Activated CD4-positive, alpha-beta T cell treated with anti-CD3 and anti-CD28 coated beads, Interleukin-10, Interleukin-2, amounts not matched to agents 100 ng/mL and 50 ng/mL, durations not matched to agents 16 hours and 8 hours (primary cell): ENCODE measurements at regions not wholly inside any gene's neighbourhood (a gene's known extent, or its start where the extent isn't known, plus 50 kb on each side); places are given as distances from the start of the nearest gene placed in this dataset.

Experiments
- DNase-seq: peaks from one replicate; pipeline ENCODE4 v3.0.0-alpha.2; 2020

DNA sequence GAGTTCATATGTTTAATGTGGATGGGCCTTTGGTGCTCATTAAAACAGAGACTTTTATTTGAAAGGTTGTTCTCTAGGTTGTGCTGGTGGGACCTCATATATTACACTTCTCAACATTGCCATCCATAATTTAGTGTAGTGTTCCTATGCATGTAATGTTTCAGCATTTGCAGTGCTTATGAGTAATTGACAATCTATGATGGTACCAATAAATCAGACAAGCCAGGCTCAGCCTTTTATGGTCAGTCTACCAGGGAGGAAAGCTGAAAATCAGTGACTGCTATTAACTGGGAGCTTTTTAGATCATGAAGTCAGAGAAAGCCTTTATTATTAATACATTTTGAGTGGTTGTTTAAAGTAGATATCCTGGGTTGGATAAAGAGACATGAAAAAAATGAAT, 120.1 kb upstream of the SLC28A3 start:
- no peak for DNase-seq

GRCh38 chr9:84463272-84463671, 122.7 kb upstream of the SLC28A3 start:
- no peak for DNase-seq

- DNase-seq: no peak
Observed at GRCh38 chr9:84466580-84467285, 126.2 kb upstream of the SLC28A3 start.

GRCh38 chr9:84471816-84472215, 131.3 kb upstream of the SLC28A3 start:
- no peak for DNase-seq

DNA sequence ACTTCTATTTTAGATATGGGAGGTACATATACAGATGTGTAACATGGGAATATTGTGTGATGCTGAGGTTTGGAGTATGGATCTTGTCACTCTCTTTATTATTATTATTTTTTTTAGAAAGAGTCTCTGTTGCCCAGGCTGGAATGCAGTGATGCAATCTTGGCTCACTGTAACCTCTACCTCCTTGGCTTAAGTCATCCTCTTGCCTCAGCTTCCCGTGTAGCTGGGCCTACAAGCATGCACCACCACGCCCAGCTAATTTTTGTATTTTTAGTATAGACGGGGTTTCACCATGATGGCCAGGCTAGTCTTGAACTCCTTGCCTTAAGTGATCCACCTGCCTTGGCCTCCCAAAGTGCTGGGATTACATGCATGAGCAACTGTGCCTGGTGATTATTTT, 138.4 kb upstream of the SLC28A3 start:
- no peak for DNase-seq

DNA sequence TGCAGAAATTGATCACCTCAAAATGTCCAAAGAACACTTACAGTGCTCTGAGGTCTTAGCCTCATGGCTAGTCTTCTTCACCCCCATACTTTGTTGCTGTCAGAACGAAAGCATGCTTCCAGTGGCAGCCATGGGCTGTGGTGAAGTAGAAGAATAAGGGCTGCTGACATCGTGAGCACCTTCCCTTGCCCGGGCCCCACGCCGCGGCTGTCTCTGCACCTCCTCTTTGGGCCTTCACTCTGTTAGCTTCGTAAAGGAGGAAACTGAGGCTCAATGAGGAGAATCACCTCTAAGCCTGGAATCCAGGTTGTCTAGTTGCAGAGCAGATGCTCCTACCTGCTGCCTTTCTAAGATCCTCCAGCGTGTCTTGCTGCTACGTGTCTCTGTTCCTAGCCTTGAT, 139.5 kb upstream of the SLC28A3 start:
- DNase-seq: no peak

- DNase-seq: no peak
Observed at GRCh38 chr9:84481231-84481630, 140.7 kb upstream of the SLC28A3 start.

DNA sequence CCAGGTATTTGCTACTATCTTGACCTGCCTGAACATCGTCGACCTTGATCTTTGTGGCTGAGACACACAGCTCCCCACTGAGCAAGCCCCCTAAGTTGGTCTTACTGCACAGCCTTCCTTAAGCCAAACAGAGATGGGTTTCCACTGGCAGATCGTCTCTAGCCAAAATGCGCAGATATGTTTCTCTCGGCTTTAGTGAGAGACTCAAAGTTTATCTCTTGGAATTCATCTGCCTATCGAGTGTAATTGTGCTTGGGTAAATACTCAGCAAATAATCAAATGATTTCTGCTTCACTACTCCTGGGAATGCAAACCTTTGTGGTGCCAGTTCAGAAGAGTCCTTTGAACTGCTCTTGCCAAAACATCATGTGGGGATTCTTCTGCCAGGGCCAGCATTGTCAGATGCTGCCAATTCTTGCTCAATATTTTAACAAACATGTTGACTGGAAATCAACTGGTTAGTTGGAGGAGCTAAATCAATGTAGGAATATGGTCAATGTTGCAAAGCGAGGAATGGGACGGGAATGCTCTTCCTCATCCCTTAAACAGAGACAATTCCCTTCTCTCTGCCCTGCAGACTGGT, 141.2 kb upstream of the SLC28A3 start:
- DNase-seq: no peak

DNA sequence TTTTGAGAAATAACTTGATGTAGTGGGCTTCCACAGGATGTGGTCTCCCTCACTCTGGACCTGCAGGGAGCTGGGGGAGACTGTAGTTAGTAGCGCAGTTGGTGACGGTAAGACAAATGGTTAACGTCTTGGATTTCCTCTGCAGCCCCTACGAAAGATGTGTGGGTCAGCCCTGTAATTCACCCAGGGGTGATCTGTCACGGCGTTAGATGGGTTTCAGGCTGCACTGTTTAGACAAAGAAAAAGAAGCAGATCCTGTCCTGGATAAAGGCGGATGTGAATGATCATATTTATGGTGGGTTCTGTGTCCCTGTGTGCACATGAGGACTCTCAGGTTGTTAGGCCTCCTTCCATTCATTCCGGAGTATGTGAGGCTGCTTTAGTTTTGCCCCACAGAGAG, 142.0 kb upstream of the SLC28A3 start:
- DNase-seq: no peak

DNA sequence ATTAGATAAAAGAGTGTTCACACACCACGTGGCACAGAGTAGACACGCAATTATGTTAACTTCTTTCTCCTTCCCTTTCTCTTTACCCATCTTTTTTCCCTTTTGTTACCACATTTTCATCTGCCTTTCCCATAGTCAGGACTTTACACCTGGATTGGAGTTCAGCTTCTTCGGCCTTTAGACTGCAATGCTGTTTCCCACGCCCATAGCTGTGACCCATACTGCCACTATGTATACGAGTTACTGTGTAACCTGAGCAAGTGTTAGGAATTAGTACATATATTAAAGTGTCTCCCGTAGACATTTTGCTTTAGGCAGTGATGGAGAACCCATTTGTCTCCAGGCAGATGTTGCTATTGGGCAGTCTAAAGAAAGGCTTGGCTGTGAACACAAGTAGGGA, 143.6 kb upstream of the SLC28A3 start:
- DNase-seq: no peak

- DNase-seq: no peak
Observed at GRCh38 chr9:84485539-84485938, 145.0 kb upstream of the SLC28A3 start.

DNA sequence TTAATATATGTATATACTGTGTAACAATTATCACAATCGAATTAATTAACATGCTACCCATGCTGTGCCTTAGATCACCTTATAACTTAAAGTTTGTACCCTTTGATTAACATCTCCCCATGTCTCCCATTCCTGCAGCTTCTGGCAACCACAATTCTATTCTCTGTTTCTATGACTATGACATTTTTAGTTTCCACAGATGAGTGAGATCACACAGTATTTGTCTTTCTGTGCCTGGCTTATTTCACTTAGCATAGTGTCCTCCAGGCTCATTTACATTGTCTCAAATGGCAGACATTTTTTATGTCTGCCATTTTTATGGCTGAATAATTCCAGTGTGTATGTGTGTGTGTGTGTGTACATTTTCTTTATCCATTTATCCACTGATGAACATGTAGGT, 146.1 kb upstream of the SLC28A3 start:
- DNase-seq: no peak

GRCh38 chr9:84490206-84490841, 149.8 kb upstream of the SLC28A3 start:
- no peak for DNase-seq

DNA sequence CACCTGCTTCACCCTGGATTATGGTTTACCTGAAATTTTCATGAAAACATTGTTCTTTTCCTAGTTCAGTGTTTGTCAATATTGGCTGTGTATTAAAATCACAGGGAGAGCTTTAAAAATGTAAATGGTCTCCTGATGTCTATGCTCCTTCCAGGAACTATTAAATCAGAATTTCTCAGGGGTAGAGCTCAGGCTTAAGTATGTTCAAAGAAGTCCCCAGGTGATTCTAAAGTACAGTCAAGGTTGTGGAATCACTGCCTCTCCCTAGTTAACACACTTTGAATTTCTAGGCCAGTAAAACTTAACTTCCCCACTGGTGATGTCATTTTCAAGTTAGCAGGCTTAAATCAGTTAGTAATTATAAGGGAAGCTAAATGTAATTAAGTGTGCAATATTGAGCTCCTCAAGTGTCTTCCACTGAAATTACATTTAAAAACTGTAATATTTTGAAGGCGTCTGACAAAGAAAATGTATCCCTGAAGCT, 150.3 kb upstream of the SLC28A3 start:
- DNase-seq: no peak

- DNase-seq: no peak
Observed at GRCh38 chr9:84492366-84493159, 152.0 kb upstream of the SLC28A3 start.

DNA sequence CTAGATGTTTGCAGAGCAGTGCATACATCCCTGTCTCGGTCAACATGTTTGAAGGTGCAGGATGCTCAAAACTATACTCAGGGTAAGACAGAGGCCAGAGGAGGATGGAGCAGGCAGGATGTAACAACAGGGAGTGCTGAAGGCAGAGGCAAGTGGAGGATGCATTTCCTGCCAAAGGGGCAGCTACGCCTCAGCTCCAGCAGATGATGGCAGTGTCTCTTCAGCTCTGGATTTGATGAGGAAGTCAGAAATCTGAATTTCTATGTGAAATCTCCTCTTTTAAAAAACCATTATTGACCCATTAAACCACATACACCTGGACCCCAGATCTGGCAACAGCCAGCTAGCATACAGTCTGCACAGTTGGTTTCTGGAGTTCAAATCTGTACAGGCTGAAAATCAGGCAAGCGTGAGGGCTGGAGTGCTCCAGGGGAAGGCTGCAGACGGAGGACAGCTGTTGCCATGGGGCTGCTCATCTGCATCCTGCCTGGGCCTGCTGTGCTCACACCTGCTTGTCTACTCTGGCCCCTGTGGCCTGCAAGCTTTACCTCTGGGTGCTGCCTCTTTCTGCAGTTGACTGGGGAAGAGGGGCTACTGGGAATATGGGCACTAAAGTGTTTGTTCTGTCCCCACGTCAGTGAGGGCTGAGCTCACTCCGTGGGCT, 152.9 kb upstream of the SLC28A3 start:
- no peak for DNase-seq

DNA sequence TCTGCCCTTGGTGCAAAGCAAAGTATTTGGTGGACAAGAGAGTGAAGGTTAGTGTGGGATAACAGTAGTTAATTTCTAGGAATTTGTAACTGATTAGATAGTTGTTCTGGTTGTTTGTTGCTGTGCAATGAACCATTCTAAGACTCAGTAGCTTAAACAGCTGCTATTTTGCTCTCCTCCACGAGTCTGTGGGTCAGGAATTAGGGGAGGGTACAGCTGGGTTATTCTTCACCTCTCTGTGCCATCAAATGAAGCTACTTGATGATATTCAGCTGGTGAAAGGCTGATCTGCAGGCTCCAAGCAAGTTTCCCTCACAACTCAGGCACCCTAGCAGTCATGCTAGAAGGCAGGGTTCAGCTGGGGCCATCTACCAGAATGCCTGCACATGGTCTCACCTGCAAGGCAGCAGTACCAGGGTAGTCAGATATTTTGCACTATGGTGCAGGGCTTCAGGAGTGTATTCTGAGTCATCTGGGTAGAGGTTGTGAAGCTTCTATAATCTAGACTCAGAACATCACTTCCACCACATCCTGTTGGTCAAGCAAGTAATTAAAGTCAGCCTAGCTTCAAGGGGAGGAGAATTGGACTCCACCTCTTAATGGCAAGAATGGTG, 159.5 kb upstream of the SLC28A3 start:
- DNase-seq: peak; percentile 9

GRCh38 chr9:84500826-84501225, 160.3 kb upstream of the SLC28A3 start:
- no peak for DNase-seq

DNA sequence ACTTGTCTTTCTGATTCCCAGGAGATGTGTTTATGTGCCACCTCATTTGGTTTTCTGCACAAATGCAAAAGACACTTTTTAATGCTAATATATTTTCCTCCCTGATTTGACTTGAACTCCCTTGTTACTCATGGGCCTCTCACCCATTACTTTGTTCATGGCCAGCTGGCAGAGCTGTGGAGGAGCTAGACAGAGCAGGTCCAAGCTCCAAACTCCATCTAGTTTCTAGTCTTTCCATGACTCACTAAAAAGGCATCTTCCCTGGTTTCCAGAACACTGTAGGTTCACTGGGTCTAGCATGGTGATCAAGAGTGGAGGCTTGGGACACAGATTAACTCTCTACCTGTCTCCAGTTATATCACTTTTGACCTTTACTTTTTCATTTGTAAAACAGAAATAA, 161.0 kb upstream of the SLC28A3 start:
- DNase-seq: no peak

GRCh38 chr9:84502066-84502465, 161.5 kb upstream of the SLC28A3 start:
- DNase-seq: no peak

DNA sequence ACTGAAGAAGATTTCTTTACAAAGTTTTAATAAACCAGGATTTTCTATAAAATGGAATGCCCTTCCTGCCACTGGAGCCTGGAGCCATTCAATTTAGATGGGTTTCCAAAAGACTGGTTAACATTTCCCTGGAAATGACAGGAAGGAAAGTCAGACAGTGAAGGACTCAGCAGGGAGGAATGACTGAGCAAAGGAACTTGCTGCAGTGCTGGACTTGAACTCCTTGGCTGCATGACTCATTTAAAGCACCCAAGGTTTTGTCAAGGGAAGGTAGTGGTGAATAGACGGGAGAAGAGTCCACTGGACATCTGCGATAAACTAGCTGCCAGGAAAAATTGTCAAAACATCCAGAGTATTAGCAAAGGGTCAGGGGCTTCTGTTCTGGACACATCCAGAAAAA, 163.8 kb upstream of the SLC28A3 start:
- DNase-seq: no peak

DNA sequence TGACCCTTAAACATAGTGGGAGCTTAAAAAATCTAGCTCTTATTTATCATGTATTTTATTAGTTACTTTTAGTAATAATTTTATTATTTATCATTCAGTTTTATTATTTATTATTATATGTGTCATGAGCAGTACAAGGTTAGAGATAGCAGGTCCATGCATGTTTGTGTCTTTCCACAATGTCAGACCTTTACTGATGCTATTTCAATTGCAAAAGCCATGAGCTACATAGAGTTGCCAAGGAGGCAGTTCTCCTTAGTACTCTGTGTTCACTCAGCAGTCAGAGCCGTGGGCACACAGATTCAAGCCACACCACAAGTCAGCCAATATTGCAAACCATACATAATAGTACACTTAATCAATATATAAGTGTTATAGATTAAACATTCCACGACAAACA, 157.9 kb upstream of the NTRK2 start:
- no peak for DNase-seq

GRCh38 chr9:84512493-84512892, 157.0 kb upstream of the NTRK2 start:
- no peak for DNase-seq
